GM23338 (cell line): ENCODE measurements at regions not wholly inside any gene's neighbourhood (a gene's known extent, or its start where the extent isn't known, plus 50 kb on each side); places are given as distances from the start of the nearest gene placed in this dataset.

Experiments used
- CREB1 ChIP-seq: fragments of 250-450 bp; sonication (Bioruptor Pico); IDR thresholded peaks from 2 replicates; pipeline ENCODE4 v1.5.0; 2020; ENCODE audit warnings: low read depth, mild to moderate bottlenecking, moderate library complexity
- CTCF ChIP-seq, 2 experiments: fragments of 200-600 bp in 1 of 2; sonication (generic) in 1 of 2; conservative IDR thresholded peaks; 2 replicates each; pipeline versions ENCODE4 v1.5.1 to v1.6.1; 2016 to 2017; ENCODE audit warnings: antibody characterized with exemption in 2 of 2, low read depth in 2 of 2, mild to moderate bottlenecking in 2 of 2, moderate library complexity in 1 of 2
- EZH2 ChIP-seq: fragments of 200-600 bp; sonication (generic); IDR thresholded peaks from one replicate; pipeline ENCODE4 v1.8.0; 2017; ENCODE audit warnings: antibody characterized with exemption, mild to moderate bottlenecking, low read depth; ENCODE audit not compliant: unreplicated experiment
- EZH2phosphoT487 ChIP-seq: fragments of 200-600 bp; sonication (generic); IDR thresholded peaks from one replicate; pipeline ENCODE4 v1.8.1; 2018; ENCODE audit warnings: antibody characterized with exemption; ENCODE audit not compliant: unreplicated experiment
- NANOG ChIP-seq: IDR thresholded peaks from 2 replicates; pipeline ENCODE4 v1.6.1; 2016; ENCODE audit warnings: antibody characterized with exemption, borderline replicate concordance
- POLR2AphosphoS5 ChIP-seq: IDR thresholded peaks from 2 replicates; pipeline ENCODE4 v1.6.1; 2016; ENCODE audit warnings: antibody characterized with exemption, low read depth
- REST ChIP-seq: IDR thresholded peaks from one replicate; pipeline ENCODE4 v1.6.1; 2018; ENCODE audit warnings: antibody characterized with exemption; ENCODE audit not compliant: unreplicated experiment
- TF ChIP-seq, protein P1 (sequence below): IDR thresholded peaks from 2 replicates; pipeline ENCODE4 v1.6.1; 2016; ENCODE audit warnings: antibody characterized with exemption
- TF ChIP-seq, protein P2 (sequence below): fragments of 250-450 bp; sonication (Bioruptor Pico); IDR thresholded peaks from 2 replicates; pipeline ENCODE4 v1.5.0; 2020; ENCODE audit warnings: mild to moderate bottlenecking, moderate library complexity

- TF ChIP-seq CTCF (conservative IDR thresholded peaks at IDR 0.05; ENCODE audit: low read depth in 2 of 2) (no peak), EZH2 (no peak), POLR2AphosphoS5 (no peak), EZH2phosphoT487 (no peak), NANOG (no peak), REST (no peak), CREB1 (no peak)
- TF ChIP-seq, protein P1, sequence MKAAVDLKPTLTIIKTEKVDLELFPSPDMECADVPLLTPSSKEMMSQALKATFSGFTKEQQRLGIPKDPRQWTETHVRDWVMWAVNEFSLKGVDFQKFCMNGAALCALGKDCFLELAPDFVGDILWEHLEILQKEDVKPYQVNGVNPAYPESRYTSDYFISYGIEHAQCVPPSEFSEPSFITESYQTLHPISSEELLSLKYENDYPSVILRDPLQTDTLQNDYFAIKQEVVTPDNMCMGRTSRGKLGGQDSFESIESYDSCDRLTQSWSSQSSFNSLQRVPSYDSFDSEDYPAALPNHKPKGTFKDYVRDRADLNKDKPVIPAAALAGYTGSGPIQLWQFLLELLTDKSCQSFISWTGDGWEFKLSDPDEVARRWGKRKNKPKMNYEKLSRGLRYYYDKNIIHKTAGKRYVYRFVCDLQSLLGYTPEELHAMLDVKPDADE, result no peak
- TF ChIP-seq, protein P2, sequence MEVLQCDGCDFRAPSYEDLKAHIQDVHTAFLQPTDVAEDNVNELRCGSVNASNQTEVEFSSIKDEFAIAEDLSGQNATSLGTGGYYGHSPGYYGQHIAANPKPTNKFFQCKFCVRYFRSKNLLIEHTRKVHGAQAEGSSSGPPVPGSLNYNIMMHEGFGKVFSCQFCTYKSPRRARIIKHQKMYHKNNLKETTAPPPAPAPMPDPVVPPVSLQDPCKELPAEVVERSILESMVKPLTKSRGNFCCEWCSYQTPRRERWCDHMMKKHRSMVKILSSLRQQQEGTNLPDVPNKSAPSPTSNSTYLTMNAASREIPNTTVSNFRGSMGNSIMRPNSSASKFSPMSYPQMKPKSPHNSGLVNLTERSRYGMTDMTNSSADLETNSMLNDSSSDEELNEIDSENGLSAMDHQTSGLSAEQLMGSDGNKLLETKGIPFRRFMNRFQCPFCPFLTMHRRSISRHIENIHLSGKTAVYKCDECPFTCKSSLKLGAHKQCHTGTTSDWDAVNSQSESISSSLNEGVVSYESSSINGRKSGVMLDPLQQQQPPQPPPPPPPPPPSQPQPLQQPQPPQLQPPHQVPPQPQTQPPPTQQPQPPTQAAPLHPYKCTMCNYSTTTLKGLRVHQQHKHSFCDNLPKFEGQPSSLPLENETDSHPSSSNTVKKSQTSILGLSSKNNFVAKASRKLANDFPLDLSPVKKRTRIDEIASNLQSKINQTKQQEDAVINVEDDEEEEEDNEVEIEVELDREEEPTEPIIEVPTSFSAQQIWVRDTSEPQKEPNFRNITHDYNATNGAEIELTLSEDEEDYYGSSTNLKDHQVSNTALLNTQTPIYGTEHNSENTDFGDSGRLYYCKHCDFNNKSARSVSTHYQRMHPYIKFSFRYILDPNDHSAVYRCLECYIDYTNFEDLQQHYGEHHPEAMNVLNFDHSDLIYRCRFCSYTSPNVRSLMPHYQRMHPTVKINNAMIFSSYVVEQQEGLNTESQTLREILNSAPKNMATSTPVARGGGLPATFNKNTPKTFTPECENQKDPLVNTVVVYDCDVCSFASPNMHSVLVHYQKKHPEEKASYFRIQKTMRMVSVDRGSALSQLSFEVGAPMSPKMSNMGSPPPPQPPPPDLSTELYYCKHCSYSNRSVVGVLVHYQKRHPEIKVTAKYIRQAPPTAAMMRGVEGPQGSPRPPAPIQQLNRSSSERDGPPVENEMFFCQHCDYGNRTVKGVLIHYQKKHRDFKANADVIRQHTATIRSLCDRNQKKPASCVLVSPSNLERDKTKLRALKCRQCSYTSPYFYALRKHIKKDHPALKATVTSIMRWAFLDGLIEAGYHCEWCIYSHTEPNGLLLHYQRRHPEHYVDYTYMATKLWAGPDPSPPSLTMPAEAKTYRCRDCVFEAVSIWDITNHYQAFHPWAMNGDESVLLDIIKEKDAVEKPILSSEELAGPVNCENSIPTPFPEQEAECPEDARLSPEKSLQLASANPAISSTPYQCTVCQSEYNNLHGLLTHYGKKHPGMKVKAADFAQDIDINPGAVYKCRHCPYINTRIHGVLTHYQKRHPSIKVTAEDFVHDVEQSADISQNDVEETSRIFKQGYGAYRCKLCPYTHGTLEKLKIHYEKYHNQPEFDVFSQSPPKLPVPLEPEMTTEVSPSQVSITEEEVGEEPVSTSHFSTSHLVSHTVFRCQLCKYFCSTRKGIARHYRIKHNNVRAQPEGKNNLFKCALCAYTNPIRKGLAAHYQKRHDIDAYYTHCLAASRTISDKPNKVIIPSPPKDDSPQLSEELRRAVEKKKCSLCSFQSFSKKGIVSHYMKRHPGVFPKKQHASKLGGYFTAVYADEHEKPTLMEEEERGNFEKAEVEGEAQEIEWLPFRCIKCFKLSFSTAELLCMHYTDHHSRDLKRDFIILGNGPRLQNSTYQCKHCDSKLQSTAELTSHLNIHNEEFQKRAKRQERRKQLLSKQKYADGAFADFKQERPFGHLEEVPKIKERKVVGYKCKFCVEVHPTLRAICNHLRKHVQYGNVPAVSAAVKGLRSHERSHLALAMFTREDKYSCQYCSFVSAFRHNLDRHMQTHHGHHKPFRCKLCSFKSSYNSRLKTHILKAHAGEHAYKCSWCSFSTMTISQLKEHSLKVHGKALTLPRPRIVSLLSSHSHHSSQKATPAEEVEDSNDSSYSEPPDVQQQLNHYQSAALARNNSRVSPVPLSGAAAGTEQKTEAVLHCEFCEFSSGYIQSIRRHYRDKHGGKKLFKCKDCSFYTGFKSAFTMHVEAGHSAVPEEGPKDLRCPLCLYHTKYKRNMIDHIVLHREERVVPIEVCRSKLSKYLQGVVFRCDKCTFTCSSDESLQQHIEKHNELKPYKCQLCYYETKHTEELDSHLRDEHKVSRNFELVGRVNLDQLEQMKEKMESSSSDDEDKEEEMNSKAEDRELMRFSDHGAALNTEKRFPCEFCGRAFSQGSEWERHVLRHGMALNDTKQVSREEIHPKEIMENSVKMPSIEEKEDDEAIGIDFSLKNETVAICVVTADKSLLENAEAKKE (CRISPR knock-in tag), result no peak
Observed at GRCh38 chr5:173718469-173718868, 102.0 kb upstream of the BOD1 start.
